NT2/D1 (cell line): ENCODE measurements at regions not wholly inside any gene's neighbourhood (a gene's known extent, or its start where the extent isn't known, plus 50 kb on each side); places are given as distances from the start of the nearest gene placed in this dataset.

Source experiments
- SUZ12 ChIP-seq: IDR thresholded peaks from 2 replicates; pipeline ENCODE4 v1.6.1; 2011; ENCODE audit not compliant: insufficient read length, insufficient read depth; ENCODE audit errors: extremely low read depth
- YY1 ChIP-seq: IDR thresholded peaks from 2 replicates; pipeline ENCODE4 v1.6.1; 2011; ENCODE audit not compliant: insufficient read length, insufficient read depth

- TF ChIP-seq YY1, result no peak
- no peak for TF ChIP-seq SUZ12
Observed at GRCh38 chr1:14371771-14372497, 226.6 kb upstream of the KAZN start.
